IMR-90 (cell line): ENCODE measurements at regions not wholly inside any gene's neighbourhood (a gene's known extent, or its start where the extent isn't known, plus 50 kb on each side); places are given as distances from the start of the nearest gene placed in this dataset.

Experiments
- ATAC-seq: fragments of 200-7000 bp; cut with Tn5 transposase; 2 replicates; pipeline ENCODE4 v1.9.1; 2020; ENCODE audit warnings: low read depth, mild to moderate bottlenecking, moderate library complexity
- BruUV-seq: library from RNA; stranded (reverse); fragments of 400-500 nt; replicated peaks from 2 replicates; lab custom pipeline; 2021; lab: Mats Ljungman, UMichigan
- CTCF ChIA-PET: fragments of 300-600 bp; formaldehyde crosslinking; extraction: SDS; loops from one replicate; lab custom pipeline; 2021; ENCODE audit warnings: antibody characterized with exemption; lab: Yijun Ruan, JAX
- POLR2A ChIA-PET: fragments of 300-600 bp; sonication (Branson Sonifier 250); formaldehyde crosslinking; loops from one replicate; lab custom pipeline; 2022; ENCODE audit warnings: antibody characterized with exemption; ENCODE audit not compliant: unreplicated experiment; lab: Charles Lee
- DNase-seq: peaks from one replicate; pipeline ENCODE4 v3.0.0; 2013
- H2AFZ ChIP-seq: replicated peaks from 2 replicates; pipeline ENCODE3; 2013; ENCODE audit warnings: low read length, mild to moderate bottlenecking; ENCODE audit not compliant: poor library complexity
- H2AK5ac ChIP-seq: 2 replicates; pipeline ENCODE4 v1.6.1; 2013; ENCODE audit warnings: low read depth, low read length, inconsistent platforms
- H2AK9ac ChIP-seq: replicated peaks from 2 replicates; pipeline ENCODE3; 2013; ENCODE audit warnings: mild to moderate bottlenecking, low read depth, low read length, moderate library complexity; ENCODE audit not compliant: poor library complexity
- H2BK120ac ChIP-seq: 2 replicates; pipeline ENCODE4 v1.6.1; 2013; ENCODE audit warnings: low read depth, low read length, inconsistent platforms
- H2BK15ac ChIP-seq: 3 replicates; pipeline ENCODE4 v1.6.1; 2013; ENCODE audit warnings: low read depth, low read length, inconsistent platforms
- H2BK20ac ChIP-seq: 2 replicates; pipeline ENCODE4 v1.6.1; 2013; ENCODE audit warnings: low read depth, mild to moderate bottlenecking, inconsistent platforms, low read length, moderate library complexity
- H2BK5ac ChIP-seq: 2 replicates; pipeline ENCODE4 v1.6.1; 2013; ENCODE audit warnings: mild to moderate bottlenecking, low read depth, low read length, inconsistent platforms; ENCODE audit not compliant: poor library complexity, severe bottlenecking
- H3K14ac ChIP-seq: replicated peaks from 2 replicates; pipeline ENCODE4 v1.6.1; 2013; ENCODE audit warnings: low read depth, low read length, inconsistent platforms
- H3K18ac ChIP-seq: 2 replicates; pipeline ENCODE4 v1.6.1; 2013; ENCODE audit warnings: low read depth, low read length, control low read depth
- H3K23ac ChIP-seq: 2 replicates; pipeline ENCODE4 v1.6.1; 2013; ENCODE audit warnings: low read depth, low read length, inconsistent platforms
- H3K27ac ChIP-seq: 2 replicates; pipeline ENCODE4 v1.5.1; 2013; ENCODE audit warnings: mild to moderate bottlenecking, control low read depth, low read length; ENCODE audit not compliant: insufficient read depth
- H3K27me3 ChIP-seq: 2 replicates; pipeline ENCODE4 v1.6.1; 2013; ENCODE audit warnings: low read length; ENCODE audit not compliant: control insufficient read depth, insufficient read depth
- H3K36me3 ChIP-seq: 2 replicates; pipeline ENCODE4 v1.6.1; 2013; ENCODE audit warnings: low read length, mixed read lengths; ENCODE audit not compliant: control insufficient read depth, insufficient read depth
- H3K4ac ChIP-seq: 2 replicates; pipeline ENCODE4 v1.6.1; 2013; ENCODE audit warnings: low read depth, low read length, inconsistent platforms
- H3K4me1 ChIP-seq: 2 replicates; pipeline ENCODE4 v1.6.1; 2013; ENCODE audit warnings: low read length, mixed read lengths; ENCODE audit not compliant: control insufficient read depth, insufficient read depth
- H3K4me2 ChIP-seq: 2 replicates; pipeline ENCODE4 v1.6.1; 2013; ENCODE audit warnings: low read depth, mild to moderate bottlenecking, control low read depth, low read length, moderate library complexity
- H3K4me3 ChIP-seq: 2 replicates; pipeline ENCODE4 v1.5.1; 2013; ENCODE audit warnings: low read depth, mild to moderate bottlenecking, control low read depth, low read length, moderate library complexity; ENCODE audit not compliant: insufficient read depth
- H3K56ac ChIP-seq: 2 replicates; pipeline ENCODE4 v1.6.1; 2013; ENCODE audit warnings: low read length, inconsistent platforms; ENCODE audit not compliant: insufficient read depth; ENCODE audit errors: extremely low read depth
- H3K79me1 ChIP-seq, 2 experiments: 2 replicates each; pipeline ENCODE4 v1.6.1; 2013; ENCODE audit warnings: low read length in 2 of 2, inconsistent platforms in 1 of 2, low read depth in 1 of 2
- H3K9ac ChIP-seq: 2 replicates; pipeline ENCODE4 v1.6.1; 2013; ENCODE audit warnings: low read depth, low read length, control low read depth
- H3K9me1 ChIP-seq: 2 replicates; pipeline ENCODE4 v1.6.1; 2013; ENCODE audit warnings: low read length, inconsistent platforms; ENCODE audit not compliant: insufficient read depth
- H3K9me3 ChIP-seq: 2 replicates; pipeline ENCODE4 v1.6.1; 2013; ENCODE audit warnings: low read length; ENCODE audit not compliant: control insufficient read depth, insufficient read depth
- H4K20me1 ChIP-seq: 2 replicates; pipeline ENCODE4 v1.6.1; 2013; ENCODE audit warnings: low read length, inconsistent platforms; ENCODE audit not compliant: insufficient read depth
- H4K5ac ChIP-seq: 2 replicates; pipeline ENCODE4 v1.6.1; 2013; ENCODE audit warnings: mild to moderate bottlenecking, low read depth, low read length, control low read depth
- H4K8ac ChIP-seq, 2 experiments: 2 replicates each; pipeline ENCODE4 v1.6.1; 2013; ENCODE audit warnings: low read depth in 2 of 2, low read length in 2 of 2, control low read depth in 1 of 2, inconsistent platforms in 1 of 2
- H4K91ac ChIP-seq: 2 replicates; pipeline ENCODE4 v1.6.1; 2013; ENCODE audit warnings: low read depth, low read length, inconsistent platforms; ENCODE audit not compliant: insufficient read depth
- BHLHE40 ChIP-seq: fragments of 150-350 bp; IDR thresholded peaks from 2 replicates; pipeline ENCODE4 v1.6.1; 2016; ENCODE audit warnings: mild to moderate bottlenecking, low read depth, low read length
- CEBPB ChIP-seq: IDR thresholded peaks from 2 replicates; pipeline ENCODE4 v1.6.1; 2012; ENCODE audit warnings: low read depth, low read length, improper control_type of control experiment
- CHD1 ChIP-seq: IDR thresholded peaks from 2 replicates; pipeline ENCODE4 v1.6.1; 2012; ENCODE audit warnings: low read depth, low read length, improper control_type of control experiment
- CTCF ChIP-seq: conservative IDR thresholded peaks from 2 replicates; pipeline ENCODE4 v1.5.1; 2012; ENCODE audit warnings: mild to moderate bottlenecking, low read depth, low read length, improper control_type of control experiment
- ELK1 ChIP-seq: fragments of 150-350 bp; IDR thresholded peaks from 2 replicates; pipeline ENCODE4 v1.6.1; 2016; ENCODE audit warnings: low read depth, mild to moderate bottlenecking, low read length, moderate library complexity, borderline replicate concordance
- FOS ChIP-seq: fragments of 150-350 bp; IDR thresholded peaks from 2 replicates; pipeline ENCODE4 v1.6.1; 2016; ENCODE audit warnings: low read depth, low read length
- MAFK ChIP-seq: IDR thresholded peaks from 2 replicates; pipeline ENCODE4 v1.6.1; 2012; ENCODE audit warnings: low read depth, low read length, improper control_type of control experiment
- MAZ ChIP-seq: IDR thresholded peaks from 2 replicates; pipeline ENCODE4 v1.6.1; 2012; ENCODE audit warnings: low read depth, mild to moderate bottlenecking, low read length, improper control_type of control experiment, moderate library complexity, borderline replicate concordance
- MXI1 ChIP-seq: IDR thresholded peaks from 2 replicates; pipeline ENCODE4 v1.6.1; 2012; ENCODE audit warnings: low read depth, mild to moderate bottlenecking, low read length, moderate library complexity, borderline replicate concordance
- NFE2L2 ChIP-seq: fragments of 150-350 bp; IDR thresholded peaks from 2 replicates; pipeline ENCODE4 v1.6.1; 2016; ENCODE audit warnings: low read depth, mild to moderate bottlenecking, low read length
- POLR2A ChIP-seq: IDR thresholded peaks from 2 replicates; pipeline ENCODE4 v1.6.1; 2012; ENCODE audit warnings: mild to moderate bottlenecking, low read depth, low read length
- RAD21 ChIP-seq: IDR thresholded peaks from 2 replicates; pipeline ENCODE4 v1.6.1; 2012; ENCODE audit warnings: low read length, improper control_type of control experiment
- RCOR1 ChIP-seq: IDR thresholded peaks from 2 replicates; pipeline ENCODE4 v1.6.1; 2012; ENCODE audit warnings: mild to moderate bottlenecking, low read length, improper control_type of control experiment; ENCODE audit not compliant: insufficient replicate concordance
- RFX5 ChIP-seq: IDR thresholded peaks from 2 replicates; pipeline ENCODE4 v1.8.0; 2012; ENCODE audit warnings: low read depth, mild to moderate bottlenecking, low read length, moderate library complexity
- SMC3 ChIP-seq: fragments of 150-350 bp; IDR thresholded peaks from 2 replicates; pipeline ENCODE4 v1.6.1; 2016; ENCODE audit warnings: low read depth, mild to moderate bottlenecking, antibody characterized with exemption, low read length, moderate library complexity
- USF2 ChIP-seq: fragments of 150-350 bp; IDR thresholded peaks from 2 replicates; pipeline ENCODE4 v1.6.1; 2017; ENCODE audit warnings: mild to moderate bottlenecking, antibody characterized with exemption, low read length, low read depth
- WGBS, 2 experiments: methylation state at CpG; one replicate each; pipeline versions ENCODE4 v1.1.5 to v1.1.7; 2013; ENCODE audit warnings: missing lambda C conversion rate in 2 of 2; ENCODE audit not compliant: insufficient read length in 1 of 2; ENCODE audit errors: extremely low coverage in 2 of 2; 5-methylcytosine and 5-hydroxymethylcytosine counted together
- dilution Hi-C: fragments of 300-500 bp; cut with HindIII; formaldehyde crosslinking; loops from one replicate; pipeline ENCODE4 v1.14.3; 2018; ENCODE audit warnings: low sequenced_read_pairs; ENCODE audit not compliant: unreplicated experiment
- in situ Hi-C: fragments of 300-500 bp; cut with MboI; formaldehyde crosslinking; loops from 3 replicates; pipeline ENCODE4 v1.14.3; 2019; ENCODE audit warnings: low sequenced_read_pairs, inconsistent platforms, mixed read lengths
- intact Hi-C: fragments of 100-400 bp; cut with micrococcal nuclease; formaldehyde crosslinking; loops from 2 replicates; pipeline ENCODE4 v1.10.0; 2022

GRCh38 chr7:91559947-91560346 lies 295.7 kb downstream of the FZD1 start:
- ChIA-PET CTCF (no interaction called here), POLR2A (no interaction called here)
- Histone ChIP-seq H4K5ac (no peak overlapping the region), H3K4ac (no peak overlapping the region), H3K18ac (no peak overlapping the region), H3K79me1 (no peaks in the 10 kb centered on the region), H2AK9ac (no peak overlapping the region), H3K9me3 (no peaks in the 10 kb centered on the region), H2AFZ (no peak overlapping the region), H3K9ac (no peak overlapping the region), H4K91ac (no peak overlapping the region), H3K4me3 (no peak overlapping the region), H2AK5ac (no peak overlapping the region), H2BK15ac (no peak overlapping the region), H3K4me1 (no peaks in the 10 kb centered on the region), H2BK20ac (no peak overlapping the region), H3K36me3 (no peaks in the 10 kb centered on the region), H3K56ac (no peak overlapping the region), H2BK120ac (no peak overlapping the region), H3K27me3 (no peaks in the 10 kb centered on the region), H2BK5ac (no peak overlapping the region), H3K23ac (no peak overlapping the region), H4K8ac (no peak overlapping the region), H3K27ac (no peak overlapping the region), H3K9me1 (no peaks in the 10 kb centered on the region), H4K20me1 (no peaks in the 10 kb centered on the region), H3K4me2 (no peak overlapping the region), H3K14ac (no peak overlapping the region)
- DNase-seq (no peak), ATAC-seq (no peak)
- dilution Hi-C loops (no loop called here), in situ Hi-C loops (no loop called here), intact Hi-C loops (loop anchor here (10.0 kb wide), 1 partner anchor 255 kb away; no protein-coding TSS in a partner anchor)
- no CpG with 5 or more reads among the region's 2 CpGs for WGBS, 2 experiments
- no TSS peak for BruUV-seq
- no peak for TF ChIP-seq POLR2A
- no peak for TF ChIP-seq CTCF
- TF ChIP-seq MAZ = no peak
- TF ChIP-seq MXI1 = no peak
- TF ChIP-seq SMC3 = no peak
- no peak for TF ChIP-seq USF2
- TF ChIP-seq NFE2L2 = no peak
- no peak for TF ChIP-seq MAFK
- no peak for TF ChIP-seq FOS
- TF ChIP-seq CHD1 = no peak
- TF ChIP-seq BHLHE40 = no peak
- TF ChIP-seq CEBPB = no peak
- TF ChIP-seq RFX5 = no peak
- no peak for TF ChIP-seq RAD21
- TF ChIP-seq ELK1 = no peak
- TF ChIP-seq RCOR1 = no peak
